Activated CD8-positive, alpha-beta memory T cell treated with anti-CD3 and anti-CD28 coated beads for 48 hours (primary cell): ENCODE measurements at regions not wholly inside any gene's neighbourhood (a gene's known extent, or its start where the extent isn't known, plus 50 kb on each side); places are given as distances from the start of the nearest gene placed in this dataset.

ENCODE experiments used
- DNase-seq, 3 experiments: peaks; one replicate each; pipeline ENCODE4 v3.0.0-alpha.2; 2020; ENCODE audit warnings: low read depth in 2 of 3, low spot score in 2 of 3

- no peak for DNase-seq
Measured at GRCh38 chr10:90398566-90398965, 459.3 kb downstream of the HTR7 start.

DNA sequence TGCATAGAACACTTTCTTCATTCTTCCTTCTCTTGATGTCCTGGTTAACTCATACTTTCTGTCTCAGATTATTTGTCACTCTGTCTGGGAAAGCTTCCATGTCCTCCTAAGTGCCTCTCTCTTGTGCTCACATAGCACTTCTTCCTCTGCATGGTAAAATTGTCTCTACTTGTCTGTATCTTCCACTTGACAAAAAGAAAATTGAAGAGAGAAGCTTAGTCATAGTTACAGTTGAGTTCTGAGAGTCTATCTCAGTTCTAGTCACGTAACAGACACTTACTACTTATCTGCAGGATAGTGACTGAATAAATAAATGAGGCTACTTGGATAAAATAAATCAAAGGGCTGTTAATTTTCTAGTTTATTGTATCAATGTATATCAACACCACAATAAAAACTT lies 458.1 kb downstream of the HTR7 start:
- DNase-seq = no peak

DNA sequence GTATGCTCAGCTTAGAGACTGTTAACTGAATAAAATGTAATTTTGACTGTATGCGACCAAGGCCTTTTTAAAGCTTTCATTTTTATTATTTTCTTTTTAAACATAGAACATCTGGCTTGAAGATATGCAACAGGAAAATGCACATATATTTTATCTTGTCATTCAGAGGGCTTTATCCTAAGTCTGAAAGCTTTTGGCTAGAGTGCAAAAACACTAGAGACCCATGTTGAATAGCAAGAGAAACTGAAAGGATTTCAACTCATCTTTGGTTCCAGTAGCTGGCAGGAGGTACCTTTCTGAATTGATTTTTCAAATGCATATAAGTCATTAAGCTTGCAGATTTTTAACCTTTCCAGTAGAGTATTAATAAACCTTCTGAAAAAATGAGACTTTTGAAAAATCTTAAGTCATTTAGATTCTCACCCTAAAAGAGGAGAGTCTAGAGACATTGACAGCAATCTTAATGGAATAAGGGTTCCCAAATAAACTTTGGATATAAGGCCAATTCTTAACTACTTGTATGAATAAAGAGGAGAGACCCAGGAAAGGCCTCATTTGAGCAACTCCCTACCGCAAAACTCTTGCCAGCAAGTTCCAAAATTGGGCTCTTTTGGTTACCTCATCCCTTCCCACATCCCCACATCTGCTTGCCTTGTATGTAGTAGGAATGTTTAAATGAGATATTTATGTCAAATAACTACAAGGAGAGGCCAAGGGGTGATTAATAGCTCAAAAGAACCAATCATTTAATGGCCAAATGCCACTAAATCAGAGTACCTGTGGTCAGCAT lies 454.4 kb downstream of the HTR7 start:
- no peak for DNase-seq

DNA sequence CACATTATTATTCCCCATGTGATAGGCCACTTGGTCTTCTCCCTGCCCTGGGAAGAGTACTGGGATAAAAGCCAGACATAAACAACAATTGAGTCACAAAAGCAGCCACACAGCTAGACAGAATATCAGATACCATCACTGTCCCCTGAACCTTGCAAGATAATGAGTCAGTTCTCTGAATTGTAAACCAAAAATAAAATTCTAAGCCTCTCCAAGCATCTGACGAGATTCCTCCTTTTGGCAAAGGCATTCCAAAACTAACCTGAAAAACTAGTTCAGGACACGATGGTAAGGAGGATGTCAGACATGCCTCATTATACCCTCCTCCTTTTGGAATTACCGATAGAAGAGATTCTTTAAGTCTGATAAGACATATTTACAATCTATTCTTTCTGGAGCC lies 450.7 kb downstream of the HTR7 start:
- DNase-seq = no peak

- no peak for DNase-seq
Measured at GRCh38 chr10:90407851-90408250, 450.0 kb downstream of the HTR7 start.

- DNase-seq = no peak
Measured at GRCh38 chr10:90412582-90412981, 445.3 kb downstream of the HTR7 start.

DNA sequence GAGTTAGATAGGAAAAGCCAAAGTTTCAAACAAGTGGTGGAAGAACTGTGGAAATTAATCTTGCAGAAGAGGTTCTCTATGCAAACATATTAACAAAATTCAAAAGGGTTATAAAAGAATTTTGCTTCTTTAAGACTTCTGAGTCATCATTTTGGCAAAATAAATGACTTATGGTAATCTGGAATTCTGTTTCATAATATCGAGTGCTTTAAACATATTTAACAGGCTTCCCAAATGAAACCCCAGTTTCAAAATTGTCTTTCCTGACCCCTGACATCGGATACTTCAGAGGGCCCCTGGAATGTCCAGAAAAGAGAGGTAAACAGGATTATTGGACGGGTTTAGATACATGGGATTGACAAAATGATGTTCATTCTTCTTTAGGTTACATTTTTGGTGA lies 444.6 kb downstream of the HTR7 start:
- DNase-seq = no peak

DNA sequence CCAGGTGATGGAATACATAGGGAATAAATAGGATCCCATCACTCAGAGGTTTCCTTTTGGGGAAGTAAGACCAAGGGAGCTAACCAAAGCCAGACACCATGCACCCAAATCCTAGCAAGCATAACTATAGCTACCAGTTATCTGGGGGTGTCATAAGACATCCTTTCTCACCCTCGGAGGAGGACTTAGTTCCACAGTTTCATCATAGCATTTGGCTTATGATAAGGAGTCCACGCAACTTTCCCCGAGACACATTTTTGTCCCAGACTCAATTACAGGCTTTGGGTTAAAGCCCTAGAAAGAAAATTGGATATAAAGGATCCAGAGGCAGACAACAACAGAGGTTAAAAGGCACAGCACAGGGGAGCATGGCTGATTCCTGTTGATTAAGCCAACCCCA lies 442.9 kb downstream of the HTR7 start:
- DNase-seq = no peak

DNA sequence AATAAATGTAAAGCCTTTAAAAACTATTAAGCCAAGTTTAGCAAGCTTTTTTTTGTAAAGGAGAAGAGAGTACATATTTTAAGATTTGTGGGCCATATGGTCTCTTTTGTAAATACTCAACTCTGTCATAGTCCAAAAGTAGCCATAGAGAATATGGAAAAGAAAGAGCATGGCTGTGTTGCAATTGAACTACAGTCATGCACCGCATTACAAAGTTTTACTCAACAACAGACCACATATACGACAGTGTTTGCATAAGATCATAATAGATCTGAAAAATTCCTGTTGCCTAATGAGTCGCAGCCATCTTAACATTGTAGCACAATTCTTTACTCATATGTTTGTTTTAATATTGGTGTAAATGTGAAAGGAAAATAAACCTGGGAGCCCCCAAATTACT lies 440.8 kb downstream of the HTR7 start:
- no peak for DNase-seq

DNA sequence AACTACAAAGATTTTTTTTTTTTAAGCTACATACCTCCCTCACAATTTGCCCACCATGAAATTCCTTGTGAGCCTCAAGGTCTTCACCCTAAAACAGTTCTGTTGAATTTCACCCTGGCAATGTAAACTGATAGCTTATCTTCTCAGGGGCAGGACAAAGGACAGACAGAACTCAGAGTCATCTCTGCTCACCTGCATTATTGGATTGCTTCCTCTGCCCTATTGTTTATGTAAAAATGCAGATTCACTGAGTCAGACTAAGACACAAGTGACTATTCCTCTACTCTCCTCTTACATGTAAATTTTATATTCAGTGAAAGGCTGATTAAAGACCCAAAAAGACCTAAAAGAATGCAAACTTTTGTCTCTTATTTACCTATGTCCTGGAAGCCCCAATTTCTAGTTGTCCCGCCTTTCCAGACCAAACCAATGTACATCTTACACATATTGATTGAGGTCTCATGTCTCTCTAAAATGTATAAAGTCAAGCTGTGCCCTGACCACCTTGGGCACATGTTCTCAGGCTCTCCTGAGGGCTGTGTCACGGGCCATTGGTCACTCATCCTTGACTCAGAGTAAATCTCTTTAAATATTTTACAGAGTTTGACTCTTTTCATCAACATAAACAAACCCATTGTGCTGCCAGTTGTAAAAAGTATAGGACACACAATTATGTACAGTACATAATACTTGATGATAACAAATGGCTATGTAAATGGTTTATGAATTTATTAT lies 440.2 kb downstream of the HTR7 start:
- no peak for DNase-seq

DNA sequence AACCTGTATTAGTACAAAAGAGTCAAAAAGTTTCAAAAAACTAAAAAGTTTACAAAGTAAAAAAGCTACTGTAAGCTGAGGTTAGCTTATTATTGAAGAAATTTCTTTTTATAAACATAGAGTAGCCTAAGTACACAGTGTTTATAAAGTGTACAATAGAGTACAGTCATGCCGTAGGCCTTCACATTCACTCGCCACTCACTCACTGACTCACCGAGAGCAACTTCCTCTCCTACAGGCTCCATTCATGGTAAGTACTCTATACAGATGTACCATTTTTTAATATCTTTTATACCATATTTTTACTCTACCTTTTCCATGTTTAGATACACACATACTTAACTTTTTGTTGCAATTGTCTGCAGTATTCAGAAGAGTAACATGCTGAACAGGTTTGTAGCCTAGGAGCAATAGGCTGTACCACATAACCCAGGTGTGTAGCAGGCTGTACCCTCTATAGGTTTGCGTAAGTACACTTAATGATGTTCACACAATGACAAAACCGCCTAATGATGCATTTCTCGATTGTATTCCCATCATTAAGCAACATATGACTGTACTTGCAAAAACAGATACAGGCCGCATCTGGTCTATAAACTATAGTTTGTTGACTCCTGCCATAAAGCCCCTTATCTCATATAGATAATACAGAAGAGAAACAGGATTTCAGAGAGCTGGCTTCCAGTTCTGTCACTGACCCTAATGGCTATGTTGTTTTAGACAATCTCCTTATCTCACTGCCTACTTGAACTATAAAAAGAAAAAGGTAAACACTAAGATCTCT lies 438.8 kb downstream of the HTR7 start:
- no peak for DNase-seq

GRCh38 chr10:90420637-90421318 lies 437.1 kb downstream of the HTR7 start:
- DNase-seq = no peak

- DNase-seq = no peak
Measured at GRCh38 chr10:90421874-90422273, 436.0 kb downstream of the HTR7 start.

- DNase-seq = no peak
Measured at GRCh38 chr10:90424730-90425129, 433.1 kb downstream of the HTR7 start.

GRCh38 chr10:90430186-90430585 lies 427.7 kb downstream of the HTR7 start:
- no peak for DNase-seq

DNA sequence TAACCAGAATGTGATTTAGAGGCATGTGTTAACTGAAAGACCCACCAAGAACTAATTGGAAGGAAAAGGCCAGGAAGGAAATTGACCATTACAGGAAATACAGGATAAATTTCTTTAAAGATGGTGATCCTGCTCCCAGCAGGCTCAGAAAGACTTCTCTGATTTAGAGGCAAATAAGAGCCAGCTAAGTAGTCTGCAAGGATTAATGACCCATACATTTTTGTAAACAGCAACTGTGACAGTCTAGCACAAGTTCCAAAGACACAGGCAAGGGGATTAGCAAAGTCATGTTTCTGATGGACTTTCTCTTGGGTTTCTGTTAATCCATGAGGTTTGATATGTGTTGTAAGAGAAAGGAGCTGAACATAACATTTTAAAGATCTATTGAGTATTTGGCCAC lies 425.0 kb downstream of the HTR7 start:
- DNase-seq = no peak

DNA sequence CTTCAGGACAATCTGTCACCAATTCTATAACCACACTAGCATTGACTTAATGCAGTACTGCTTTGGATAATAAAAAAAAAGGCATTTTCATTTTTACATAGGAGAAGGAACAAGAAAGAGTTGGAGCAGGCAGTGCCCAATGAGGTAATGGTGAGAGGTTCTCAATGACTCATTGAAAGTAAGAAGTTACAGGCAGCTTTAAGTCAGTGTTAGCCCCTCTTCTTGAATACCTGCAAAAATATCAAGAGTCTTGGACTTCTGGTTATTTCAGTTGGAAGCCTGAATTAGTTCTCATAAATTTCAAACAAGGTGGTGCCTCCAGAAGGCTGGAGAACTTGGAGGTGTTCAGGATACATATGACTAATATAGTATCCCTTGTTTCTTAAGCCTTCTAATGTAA lies 422.5 kb downstream of the HTR7 start:
- no peak for DNase-seq

DNA sequence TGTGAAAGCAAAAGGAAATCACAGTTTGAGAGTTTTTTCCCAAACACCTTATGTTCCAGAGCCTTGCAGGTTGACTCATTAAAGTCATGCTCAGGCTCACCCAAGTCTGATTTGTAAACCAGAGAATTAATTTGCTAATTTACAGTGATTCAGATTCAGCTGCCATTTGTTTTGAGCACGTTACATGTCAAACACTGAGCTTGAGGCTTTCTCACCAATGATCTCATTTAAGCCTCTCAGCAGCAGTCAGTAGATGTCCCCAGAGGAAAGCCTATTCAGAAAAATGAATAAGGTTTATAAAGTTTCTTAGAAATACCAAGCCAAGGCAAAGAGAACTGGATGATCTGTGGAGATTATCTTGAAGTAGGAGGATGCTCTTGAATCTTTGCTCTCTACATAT lies 420.4 kb downstream of the HTR7 start:
- no peak for DNase-seq

- no peak for DNase-seq
Measured at GRCh38 chr10:90440870-90441269, 417.0 kb downstream of the HTR7 start.

GRCh38 chr10:90443342-90443741 lies 414.5 kb downstream of the HTR7 start:
- no peak for DNase-seq

- DNase-seq = no peak
Measured at GRCh38 chr10:90447831-90448230, 410.0 kb downstream of the HTR7 start.
